Neutrophil (primary cell): ENCODE measurements at regions not wholly inside any gene's neighbourhood (a gene's known extent, or its start where the extent isn't known, plus 50 kb on each side); places are given as distances from the start of the nearest gene placed in this dataset.

Experiments used
- H3K27ac ChIP-seq: fragments of 200-600 bp; sonication (generic); 2 replicates; pipeline ENCODE4 v1.5.1; 2016; ENCODE audit warnings: mild to moderate bottlenecking, moderate library complexity
- H3K27me3 ChIP-seq: fragments of 200-600 bp; sonication (generic); 2 replicates; pipeline ENCODE4 v1.6.0; 2016; ENCODE audit warnings: mild to moderate bottlenecking
- H3K36me3 ChIP-seq: fragments of 200-600 bp; sonication (generic); 2 replicates; pipeline ENCODE4 v1.5.1; 2017
- H3K4me1 ChIP-seq, 2 experiments: fragments of 200-600 bp in 1 of 2; sonication (generic) in 1 of 2; 1 replicate in 1 of 2; 2 replicates in 1 of 2; pipeline versions ENCODE4 v1.5.1 to v1.6.1; 2013 to 2016; ENCODE audit warnings: low read depth in 1 of 2, low read length in 1 of 2, mild to moderate bottlenecking in 1 of 2, moderate library complexity in 1 of 2; ENCODE audit not compliant: control insufficient read depth in 1 of 2, insufficient read depth in 1 of 2
- H3K4me3 ChIP-seq, 2 experiments: fragments of 200-600 bp in 1 of 2; sonication (generic) in 1 of 2; 1 replicate in 1 of 2; 2 replicates in 1 of 2; pipeline ENCODE4 v1.5.1; 2013 to 2016; ENCODE audit warnings: low read depth in 1 of 2, low read length in 1 of 2, mild to moderate bottlenecking in 1 of 2, moderate library complexity in 1 of 2
- H3K9me3 ChIP-seq: fragments of 200-600 bp; sonication (generic); 2 replicates; pipeline ENCODE4 v1.5.1; 2016
- CTCF ChIP-seq: fragments of 200-600 bp; sonication (generic); IDR thresholded peaks from 2 replicates; pipeline ENCODE4 v1.5.1; 2016; ENCODE audit warnings: antibody characterized with exemption

- Histone ChIP-seq H3K4me3 (no peak overlapping the region), H3K4me1 (no peaks in the 10 kb centered on the region), H3K9me3 (no peaks in the 10 kb centered on the region), H3K36me3 (no peaks in the 10 kb centered on the region), H3K27ac (no peak overlapping the region), H3K27me3 (no peaks in the 10 kb centered on the region)
- TF ChIP-seq CTCF, result no peak
Measured at GRCh38 chr1:101520302-101520701, 283.5 kb downstream of the S1PR1 start.

GRCh38 chr1:101522486-101522885, 285.7 kb downstream of the S1PR1 start:
- Histone ChIP-seq H3K27me3 (no peaks in the 10 kb centered on the region), H3K9me3 (no peaks in the 10 kb centered on the region), H3K4me3 (no peak overlapping the region), H3K4me1 (no peaks in the 10 kb centered on the region), H3K27ac (no peak overlapping the region), H3K36me3 (no peaks in the 10 kb centered on the region)
- no peak for TF ChIP-seq CTCF

- H3K4me1 ChIP-seq, result no peaks in the 10 kb centered on the region
- no peak overlapping the region for H3K27ac ChIP-seq
- no peaks in the 10 kb centered on the region for H3K36me3 ChIP-seq
- H3K9me3 ChIP-seq, result no peaks in the 10 kb centered on the region
- H3K27me3 ChIP-seq, result no peaks in the 10 kb centered on the region
- H3K4me3 ChIP-seq, result no peak overlapping the region
- no peak for TF ChIP-seq CTCF
Measured at GRCh38 chr1:101526813-101527212, 290.0 kb downstream of the S1PR1 start.

GRCh38 chr1:101532377-101532776, 295.6 kb downstream of the S1PR1 start:
- no peaks in the 10 kb centered on the region for H3K36me3 ChIP-seq
- no peak overlapping the region for H3K27ac ChIP-seq
- no peaks in the 10 kb centered on the region for H3K9me3 ChIP-seq
- no peak for TF ChIP-seq CTCF
- no peak overlapping the region for H3K4me3 ChIP-seq
- no peaks in the 10 kb centered on the region for H3K27me3 ChIP-seq
- no peaks in the 10 kb centered on the region for H3K4me1 ChIP-seq

GRCh38 chr1:101540161-101540560, 303.3 kb downstream of the S1PR1 start:
- H3K36me3 ChIP-seq, result no peaks in the 10 kb centered on the region
- no peak overlapping the region for H3K27ac ChIP-seq
- H3K9me3 ChIP-seq, result no peaks in the 10 kb centered on the region
- no peak overlapping the region for H3K4me3 ChIP-seq
- H3K4me1 ChIP-seq, result no peaks in the 10 kb centered on the region
- no peak for TF ChIP-seq CTCF
- H3K27me3 ChIP-seq, result no peaks in the 10 kb centered on the region

- no peaks in the 10 kb centered on the region for H3K36me3 ChIP-seq
- H3K4me3 ChIP-seq, result no peak overlapping the region
- no peaks in the 10 kb centered on the region for H3K4me1 ChIP-seq
- TF ChIP-seq CTCF, result no peak
- H3K9me3 ChIP-seq, result no peaks in the 10 kb centered on the region
- H3K27me3 ChIP-seq, result no peaks in the 10 kb centered on the region
- no peak overlapping the region for H3K27ac ChIP-seq
Measured at GRCh38 chr1:101546885-101547284, 310.1 kb downstream of the S1PR1 start.
